Muscle of back (tissue), 3 donors: ENCODE measurements at regions not wholly inside any gene's neighbourhood (a gene's known extent, or its start where the extent isn't known, plus 50 kb on each side); places are given as distances from the start of the nearest gene placed in this dataset.
A peak's percentile ranks its signal among the peaks of the same experiment; 100 is the strongest.

Source experiments
- DNase-seq, 3 donors: peaks; one replicate each; pipeline versions ENCODE4 v3.0.0 to v3.0.0-alpha.2; 2013

DNA sequence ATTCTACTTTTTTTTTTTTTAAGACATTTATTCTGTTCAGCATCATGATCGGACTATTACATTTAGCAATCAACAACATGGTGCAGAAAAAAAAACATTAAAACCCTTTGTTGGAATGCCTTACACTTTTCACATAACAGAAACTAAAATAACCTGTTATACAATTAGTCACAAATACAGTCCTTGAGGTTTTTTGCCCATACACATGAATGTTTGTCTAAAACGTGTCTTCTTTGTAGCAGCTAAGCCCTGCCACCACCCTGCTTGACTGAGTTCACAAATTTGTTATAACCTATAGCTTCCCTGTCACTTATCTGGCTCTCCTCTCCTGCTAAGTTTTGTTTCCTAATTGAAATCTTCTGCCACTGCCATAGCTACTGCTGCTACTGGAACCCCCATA, 75.4 kb upstream of the ARHGAP20 start:
- no peak for DNase-seq

DNA sequence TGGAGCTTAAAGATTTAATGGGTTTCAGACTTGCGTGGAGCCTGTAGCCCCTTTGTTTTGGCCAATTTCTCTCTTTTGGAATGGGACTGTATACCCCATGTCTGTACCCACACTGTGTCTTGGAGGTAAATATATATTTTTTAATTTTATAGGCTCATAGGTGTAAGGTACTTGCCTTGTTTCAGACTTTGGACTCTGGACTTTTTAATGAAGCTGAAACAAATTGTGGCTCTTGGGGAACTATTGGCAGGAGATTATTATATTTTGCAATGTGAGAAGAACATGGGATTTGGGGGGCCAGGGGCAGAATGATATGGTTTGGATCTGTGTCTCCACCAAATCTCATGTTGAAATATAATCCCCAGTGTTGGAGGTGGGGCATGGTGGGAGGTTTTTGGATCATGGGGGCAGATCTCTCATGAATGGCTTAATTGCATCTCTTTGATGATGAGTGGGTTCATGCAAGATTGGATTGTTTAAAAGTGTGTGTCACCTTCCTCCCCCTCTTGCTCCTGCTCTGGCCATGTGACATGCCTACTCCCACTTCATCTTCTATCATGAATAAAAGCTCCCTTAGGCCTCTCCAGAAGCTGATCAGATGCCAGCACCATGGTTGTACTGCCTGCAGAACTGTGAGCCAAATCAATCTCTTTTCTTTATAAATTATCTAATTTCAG, 74.1 kb upstream of the ARHGAP20 start:
- no peak for DNase-seq

DNA sequence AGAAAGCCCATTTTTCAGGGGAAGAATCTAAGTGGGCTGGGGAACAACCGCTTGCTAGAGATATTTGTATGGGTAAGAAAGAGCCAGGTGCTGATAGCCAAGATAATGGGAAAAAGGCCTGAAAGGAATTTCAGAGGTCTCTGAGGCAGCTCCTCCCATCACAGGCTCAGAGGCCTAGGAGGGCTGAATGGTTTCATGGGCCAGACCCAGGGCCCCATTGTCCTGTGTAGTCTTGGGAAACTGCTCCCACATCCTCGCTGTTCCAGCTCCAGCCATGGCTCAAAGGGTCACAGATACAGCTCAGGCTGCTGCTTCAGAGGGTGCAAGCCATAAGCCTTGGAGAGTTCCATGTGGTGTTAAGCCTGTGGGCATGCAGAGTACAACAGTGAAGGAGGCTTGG, 73.2 kb upstream of the ARHGAP20 start:
- DNase-seq: no peak

DNA sequence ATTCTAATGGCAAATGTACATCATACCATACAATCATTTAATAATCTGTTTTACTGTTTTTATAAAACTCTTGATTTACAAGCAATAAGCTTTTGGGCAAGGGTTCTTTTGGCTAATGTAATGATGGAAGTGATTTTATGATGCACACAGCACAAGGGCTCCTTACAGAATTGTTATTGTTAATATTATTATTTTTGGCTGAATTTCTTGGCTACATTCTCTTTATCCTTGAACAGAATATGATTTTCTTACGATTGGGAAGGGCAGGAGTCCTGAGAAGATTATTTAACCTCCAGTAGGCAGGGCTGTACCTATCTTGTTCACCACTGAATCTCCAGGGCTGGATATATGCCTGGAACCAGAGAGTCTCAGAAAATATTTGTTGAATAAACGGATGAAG, 70.4 kb upstream of the ARHGAP20 start:
- no peak for DNase-seq

DNA sequence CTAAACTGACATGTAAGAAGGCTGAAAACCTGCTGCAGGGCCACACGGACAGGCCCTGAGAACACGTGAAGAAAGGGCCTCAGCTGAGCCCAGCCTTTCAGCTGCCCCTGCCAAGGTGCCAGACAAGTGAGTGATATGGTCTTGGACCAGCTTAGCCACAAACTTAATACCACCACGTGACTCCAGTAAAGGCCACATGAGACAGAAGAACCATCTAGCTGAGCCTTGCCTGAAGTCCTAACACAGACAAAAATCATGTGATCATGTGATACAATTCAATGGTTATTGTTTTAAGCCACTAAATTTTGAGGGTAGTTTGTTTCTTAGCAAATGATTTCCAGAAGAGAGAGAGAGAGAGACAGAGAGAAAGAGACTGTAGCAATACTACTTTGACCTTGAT, 66.9 kb upstream of the ARHGAP20 start:
- DNase-seq: no peak

DNA sequence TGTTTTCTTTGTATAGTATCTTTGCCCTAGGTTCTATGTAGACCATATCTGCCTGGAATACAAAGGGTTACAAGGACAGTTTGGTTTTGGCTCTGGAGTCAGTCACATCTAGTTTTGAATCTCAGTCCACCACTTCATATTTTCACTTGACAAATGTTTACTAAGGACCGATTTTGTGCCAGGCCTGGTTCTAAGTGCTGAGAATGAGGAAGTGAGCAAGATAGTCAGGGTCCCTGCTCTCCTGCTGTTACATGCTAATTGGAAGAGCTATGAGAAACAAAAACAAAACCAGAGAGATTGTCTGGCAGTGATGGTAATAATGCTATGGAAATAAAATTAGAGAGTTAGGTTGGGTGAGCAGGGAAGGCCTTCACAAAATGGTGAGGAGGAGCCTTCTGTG, 66.1 kb upstream of the ARHGAP20 start:
- DNase-seq: no peak

DNA sequence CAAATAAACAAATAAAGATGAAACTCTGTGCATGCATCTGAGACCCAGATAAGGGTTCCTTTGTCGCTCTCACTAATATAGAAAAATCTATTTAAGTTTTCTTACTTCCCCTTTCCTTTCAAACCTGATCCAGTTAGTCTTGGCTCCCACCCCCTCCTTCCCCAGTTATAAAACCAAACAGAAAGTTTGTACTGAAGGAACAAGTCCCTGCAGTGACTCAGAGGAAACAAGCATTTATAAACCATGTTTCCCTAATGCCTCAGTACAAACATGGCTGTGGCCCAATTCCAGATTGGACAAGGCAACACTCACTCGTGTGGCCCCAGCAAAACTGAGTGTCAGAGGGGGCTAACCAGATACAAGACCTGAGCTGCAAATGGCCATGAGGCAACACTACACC, 65.5 kb upstream of the ARHGAP20 start:
- DNase-seq: no peak

DNA sequence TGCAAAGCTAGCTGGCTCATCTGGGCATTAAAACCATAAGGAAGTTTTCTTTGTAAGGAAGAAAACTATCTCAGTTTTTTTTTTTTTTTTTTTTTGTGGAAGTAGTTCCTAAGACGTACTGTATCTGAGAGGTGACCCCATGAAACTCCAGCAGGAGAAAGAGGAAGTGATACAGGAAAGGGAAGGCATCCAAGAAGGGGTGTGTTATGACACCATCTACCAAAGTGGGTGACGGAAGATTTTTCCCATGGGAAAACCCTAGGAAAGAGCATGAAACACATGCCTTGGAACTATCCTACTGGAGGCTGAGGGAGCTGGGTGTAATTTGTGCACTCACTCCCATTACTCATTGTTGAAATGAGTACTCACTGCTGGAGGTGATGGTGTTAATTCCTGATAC, 63.8 kb upstream of the ARHGAP20 start:
- DNase-seq: no peak

DNA sequence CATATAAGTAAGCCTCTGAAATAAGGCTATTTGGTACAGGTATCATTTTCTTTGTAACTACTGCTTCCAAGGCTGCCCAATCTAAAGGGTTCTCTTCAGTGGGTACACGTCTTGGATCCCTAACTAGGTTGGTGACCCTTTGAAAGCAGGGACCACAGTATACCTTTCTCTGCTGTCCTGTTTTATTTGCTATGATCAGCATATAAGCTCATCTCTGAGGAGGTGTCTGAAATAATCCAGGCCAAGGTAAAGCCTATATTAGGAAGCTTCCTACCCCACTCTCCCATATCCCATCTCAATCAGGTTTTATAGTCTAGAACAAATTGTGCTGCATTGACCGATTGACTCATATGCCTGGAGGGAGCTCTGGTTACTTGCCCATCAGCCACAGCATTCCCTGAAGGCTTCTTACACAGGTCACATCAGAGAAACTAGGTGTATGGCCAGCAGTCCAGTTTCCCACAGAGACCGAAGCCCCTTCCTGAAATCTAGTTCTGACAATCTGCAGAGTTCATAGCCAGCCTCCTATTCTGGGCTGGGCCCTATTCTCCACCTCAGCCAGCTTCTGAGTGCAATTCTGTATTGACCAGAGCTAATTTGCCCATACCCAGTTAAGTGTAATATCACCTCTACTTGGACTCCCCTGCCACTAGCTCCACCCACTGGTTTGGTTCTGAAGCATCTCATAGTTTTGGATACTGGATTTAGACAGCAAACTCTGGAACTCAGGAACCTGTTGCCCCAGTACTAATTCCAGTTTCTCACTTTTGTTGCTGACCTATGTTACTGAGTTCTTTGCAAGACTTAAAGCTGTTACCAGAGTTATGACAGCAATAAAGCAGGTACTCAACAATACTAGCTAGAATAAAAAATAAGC, 62.1 kb upstream of the ARHGAP20 start:
- DNase-seq: no peak

DNA sequence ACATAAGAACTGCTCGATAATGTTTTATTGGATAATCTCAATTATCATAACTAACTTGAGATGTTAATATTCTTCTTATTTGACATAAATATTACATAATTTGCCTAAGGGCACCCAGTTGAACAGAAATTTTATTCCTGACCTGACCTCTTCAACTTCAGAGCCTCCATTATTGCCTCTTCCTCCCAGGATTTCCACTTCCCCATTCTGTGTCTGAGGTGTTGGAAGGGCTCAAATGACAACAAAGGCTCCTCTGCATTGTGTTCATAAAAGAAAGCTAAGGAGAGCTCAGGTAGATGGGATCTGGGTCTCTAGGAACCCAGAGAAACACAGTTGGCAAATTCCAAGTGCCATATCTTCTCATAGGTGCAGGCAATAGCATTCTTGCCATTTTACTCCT, 61.2 kb upstream of the ARHGAP20 start:
- no peak for DNase-seq

DNA sequence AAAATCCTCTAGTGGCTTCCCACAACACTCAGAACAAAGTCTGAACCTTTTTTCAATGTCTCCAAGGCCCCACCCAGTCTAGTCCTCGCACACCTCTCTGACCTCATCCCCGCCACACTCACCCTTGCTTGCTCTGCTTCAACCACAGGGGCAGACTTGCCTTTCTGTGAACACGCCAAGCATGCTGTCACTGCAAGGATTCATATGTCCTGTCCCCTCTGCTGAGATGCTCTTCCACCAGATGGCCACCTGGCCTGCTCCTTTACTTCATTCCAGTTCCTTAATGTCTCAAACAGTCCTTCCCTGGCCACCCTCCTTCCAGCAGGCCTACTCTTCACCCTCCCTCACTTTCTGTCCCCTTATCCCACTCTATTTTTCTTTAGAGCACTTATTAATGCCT, 60.6 kb upstream of the ARHGAP20 start:
- no peak for DNase-seq

DNA sequence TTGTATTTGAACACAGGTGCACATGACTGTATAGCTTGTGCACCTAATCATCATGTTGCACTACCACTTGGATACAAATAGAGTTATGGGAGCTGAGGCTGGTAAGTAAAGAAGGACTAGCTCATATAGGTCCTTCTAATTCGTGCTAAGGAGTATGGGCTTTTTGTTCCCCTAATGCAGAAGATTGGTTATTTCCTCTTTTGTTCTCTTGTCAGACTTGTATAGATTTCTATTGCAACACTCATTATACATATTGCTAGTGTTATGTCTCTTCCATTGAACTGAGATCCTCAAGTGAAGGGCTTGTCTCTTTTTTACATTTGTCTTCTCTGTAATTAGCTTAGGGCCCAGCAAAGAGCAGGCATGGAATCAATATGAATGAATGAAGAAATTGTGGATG, 54.1 kb upstream of the ARHGAP20 start:
- no peak for DNase-seq

DNA sequence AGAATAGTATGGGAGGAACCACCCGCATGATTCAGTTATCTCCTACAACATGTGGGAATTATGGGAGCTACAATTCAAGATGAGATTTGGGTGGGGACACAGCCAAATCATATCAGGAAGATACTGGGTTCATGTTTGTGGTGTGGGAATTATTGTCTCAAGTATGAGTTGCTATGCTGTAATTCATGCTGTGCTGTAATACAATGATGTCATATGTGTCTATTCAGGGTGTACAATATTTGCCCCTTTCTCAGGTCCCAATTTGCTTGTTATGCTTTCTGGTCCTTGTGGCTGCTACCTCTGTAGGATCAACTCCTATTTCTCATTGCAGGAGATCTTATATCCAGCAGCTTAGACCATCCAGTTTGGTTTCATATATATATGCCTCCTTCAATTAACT, 52.2 kb upstream of the ARHGAP20 start:
- peak in 1 of 3 donors; percentile 3 for DNase-seq

DNA sequence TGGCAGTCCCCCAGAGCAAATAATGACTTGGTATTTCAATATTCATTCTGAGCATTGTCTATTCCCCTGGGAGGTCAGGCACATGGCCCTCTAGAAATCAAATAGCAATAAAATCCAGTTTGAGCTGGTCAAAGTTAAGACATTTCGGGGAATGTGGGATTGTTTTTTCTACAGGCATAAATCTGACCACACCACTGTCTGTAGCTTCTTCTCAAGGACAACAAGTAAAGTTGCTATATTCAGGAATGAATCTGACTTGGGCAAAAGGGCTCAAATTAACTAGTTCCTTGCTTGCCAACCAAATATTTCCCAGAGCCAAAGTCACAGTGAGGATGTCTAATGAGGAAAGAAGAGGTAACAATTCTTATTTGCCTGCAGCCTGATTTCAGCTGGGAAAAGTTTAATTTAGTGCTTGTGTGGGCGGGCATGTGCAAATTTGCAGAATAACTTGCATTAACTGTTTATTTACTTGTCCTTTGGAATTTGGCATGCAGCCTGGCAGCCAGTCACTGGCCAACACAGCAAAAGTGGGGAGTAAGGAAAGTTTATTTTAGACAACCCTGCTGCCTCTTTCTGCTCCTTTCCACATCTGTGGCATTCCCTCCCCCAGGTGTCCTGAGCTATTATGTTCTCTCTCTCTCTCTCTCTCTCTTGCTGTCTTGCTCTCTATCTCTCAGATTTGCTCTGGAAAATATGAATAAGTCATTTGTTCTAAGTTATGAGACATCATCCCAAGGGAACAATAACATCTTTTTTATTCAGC, 51.2 kb upstream of the ARHGAP20 start:
- DNase-seq: peak; percentile 24 to 72 (median 33)

DNA sequence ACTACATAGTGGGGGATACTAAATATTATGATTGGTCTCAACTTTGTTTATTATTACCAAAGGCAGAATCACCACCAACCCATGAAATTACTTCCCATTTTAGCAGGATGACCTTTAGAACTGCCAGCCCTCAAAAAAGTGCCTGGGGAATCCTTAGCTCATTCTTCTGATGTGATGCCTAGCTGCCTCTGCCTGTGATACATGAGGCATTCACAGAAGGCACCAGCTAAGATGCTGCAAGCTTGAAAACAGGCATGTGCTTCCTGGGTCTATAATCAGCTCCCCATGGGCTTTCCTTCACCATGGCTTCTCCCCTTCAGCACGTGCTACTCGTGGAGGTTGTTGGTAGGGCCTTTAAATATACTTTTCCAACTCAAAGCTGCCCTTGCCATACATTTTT, 50.4 kb upstream of the ARHGAP20 start:
- DNase-seq: peak in 1 of 3 donors; percentile 12
